Smooth muscle cell (in vitro differentiated cells): ENCODE measurements at regions not wholly inside any gene's neighbourhood (a gene's known extent, or its start where the extent isn't known, plus 50 kb on each side); places are given as distances from the start of the nearest gene placed in this dataset.

Experiments
- DNase-seq: peaks from one replicate; lab custom pipeline; 2025; ENCODE audit not compliant: unreplicated experiment; lab: John Stamatoyannopoulos, UW
- H2AFZ ChIP-seq: fragments of 200-600 bp; sonication (generic); 2 replicates; pipeline ENCODE4 v1.6.0; 2016; ENCODE audit warnings: antibody characterized with exemption, low read depth, mild to moderate bottlenecking
- H3F3A ChIP-seq: fragments of 200-600 bp; sonication (generic); 2 replicates; pipeline ENCODE4 v1.6.0; 2017; ENCODE audit warnings: antibody characterized with exemption, low read depth
- H3K27ac ChIP-seq: fragments of 200-600 bp; sonication (generic); 2 replicates; pipeline ENCODE4 v1.5.1; 2016; ENCODE audit warnings: low read depth, mild to moderate bottlenecking
- H3K27me3 ChIP-seq: fragments of 200-600 bp; sonication (generic); 2 replicates; pipeline ENCODE4 v1.6.1; 2016; ENCODE audit warnings: low read depth, mild to moderate bottlenecking
- H3K36me3 ChIP-seq: fragments of 200-600 bp; sonication (generic); 2 replicates; pipeline ENCODE4 v1.5.1; 2016; ENCODE audit warnings: low read depth
- H3K4me1 ChIP-seq: fragments of 200-600 bp; sonication (generic); 2 replicates; pipeline ENCODE4 v1.5.1; 2016; ENCODE audit warnings: low read depth
- H3K4me2 ChIP-seq: fragments of 200-600 bp; sonication (generic); 2 replicates; pipeline ENCODE4 v1.6.0; 2016; ENCODE audit warnings: mild to moderate bottlenecking
- H3K4me3 ChIP-seq: fragments of 200-600 bp; sonication (generic); 2 replicates; pipeline ENCODE4 v1.5.1; 2016; ENCODE audit warnings: mild to moderate bottlenecking
- H3K79me2 ChIP-seq: fragments of 200-600 bp; sonication (generic); 2 replicates; pipeline ENCODE4 v1.6.0; 2016; ENCODE audit warnings: low read depth, mild to moderate bottlenecking
- H3K9ac ChIP-seq: fragments of 200-600 bp; sonication (generic); 2 replicates; pipeline ENCODE4 v1.6.0; 2016; ENCODE audit warnings: low read depth
- H3K9me3 ChIP-seq: fragments of 200-600 bp; sonication (generic); replicated peaks from 2 replicates; pipeline ENCODE4 v1.5.1; 2016; ENCODE audit warnings: low read depth
- H4K20me1 ChIP-seq: fragments of 200-600 bp; sonication (generic); 2 replicates; pipeline ENCODE4 v1.6.0; 2016; ENCODE audit warnings: low read depth
- CTCF ChIP-seq: fragments of 200-600 bp; sonication (generic); IDR thresholded peaks from 2 replicates; pipeline ENCODE4 v1.5.1; 2017; ENCODE audit warnings: borderline replicate concordance, mild to moderate bottlenecking, antibody characterized with exemption; ENCODE audit not compliant: insufficient read depth, poor library complexity, severe bottlenecking
- WGBS: methylation state at CpG from one replicate; pipeline ENCODE4 v1.1.7; 2016; ENCODE audit warnings: low lambda C conversion rate; 5-methylcytosine and 5-hydroxymethylcytosine counted together

- Histone ChIP-seq H3K4me1 (no peaks in the 10 kb centered on the region), H3K27me3 (no peaks in the 10 kb centered on the region), H4K20me1 (no peaks in the 10 kb centered on the region), H3K36me3 (no peaks in the 10 kb centered on the region), H2AFZ (no peak overlapping the region), H3K79me2 (no peaks in the 10 kb centered on the region), H3K4me3 (no peak overlapping the region), H3K9me3 (no peaks in the 10 kb centered on the region), H3K4me2 (no peak overlapping the region), H3F3A (no peaks in the 10 kb centered on the region), H3K27ac (no peak overlapping the region), H3K9ac (no peak overlapping the region)
- DNase-seq = no peak
- TF ChIP-seq CTCF = no peak
- 86% methylated on average over 2 of the region's 2 CpGs for WGBS
These were observed 1023.1 kb downstream of the SUCLG1 start for GRCh38 chr2:83435989-83436388.

GRCh38 chr2:83420993-83421392 is 1038.1 kb downstream of the SUCLG1 start:
- H4K20me1 ChIP-seq = no peaks in the 10 kb centered on the region
- no peak for TF ChIP-seq CTCF
- DNase-seq = no peak
- no peaks in the 10 kb centered on the region for H3K79me2 ChIP-seq
- H3K9me3 ChIP-seq = peaks cover 3% of the 10 kb centered on the region
- H3K9ac ChIP-seq = no peak overlapping the region
- no peak overlapping the region for H3K4me2 ChIP-seq
- 87% methylated on average over 1 of the region's 1 CpG for WGBS
- H3K4me1 ChIP-seq = no peaks in the 10 kb centered on the region
- no peak overlapping the region for H3K27ac ChIP-seq
- H3K4me3 ChIP-seq = no peak overlapping the region
- H3K27me3 ChIP-seq = no peaks in the 10 kb centered on the region
- no peaks in the 10 kb centered on the region for H3F3A ChIP-seq
- no peak overlapping the region for H2AFZ ChIP-seq
- H3K36me3 ChIP-seq = no peaks in the 10 kb centered on the region

GRCh38 chr2:83394134-83394904 is 1064.8 kb downstream of the SUCLG1 start:
- Histone ChIP-seq H3K4me1 (no peaks in the 10 kb centered on the region), H3K36me3 (no peaks in the 10 kb centered on the region), H3K27ac (no peak overlapping the region), H3K79me2 (no peaks in the 10 kb centered on the region), H3K4me3 (no peak overlapping the region), H3K4me2 (no peak overlapping the region), H4K20me1 (no peaks in the 10 kb centered on the region), H3K27me3 (no peaks in the 10 kb centered on the region), H3F3A (no peaks in the 10 kb centered on the region), H3K9me3 (no peaks in the 10 kb centered on the region), H2AFZ (no peak overlapping the region), H3K9ac (no peak overlapping the region)
- no peak for DNase-seq
- WGBS = 83% methylated on average over 3 of the region's 3 CpGs
- TF ChIP-seq CTCF = no peak

GRCh38 chr2:83388804-83389203 is 1070.3 kb downstream of the SUCLG1 start:
- Histone ChIP-seq H3F3A (no peaks in the 10 kb centered on the region), H3K27ac (no peak overlapping the region), H3K4me2 (no peak overlapping the region), H4K20me1 (no peaks in the 10 kb centered on the region), H2AFZ (no peak overlapping the region), H3K79me2 (no peaks in the 10 kb centered on the region), H3K36me3 (no peaks in the 10 kb centered on the region), H3K9me3 (no peaks in the 10 kb centered on the region), H3K9ac (no peak overlapping the region), H3K4me3 (no peak overlapping the region), H3K27me3 (no peaks in the 10 kb centered on the region), H3K4me1 (no peaks in the 10 kb centered on the region)
- WGBS = 90% methylated on average over 1 of the region's 1 CpG
- DNase-seq = no peak
- TF ChIP-seq CTCF = no peak
